HG03565 (cell line): ENCODE measurements at regions not wholly inside any gene's neighbourhood (a gene's known extent, or its start where the extent isn't known, plus 50 kb on each side); places are given as distances from the start of the nearest gene placed in this dataset.

ENCODE experiments used
- ATAC-seq: cut with Tn5 transposase; IDR thresholded peaks from one replicate; pipeline ENCODE4 v1.9.1; 2021; ENCODE audit warnings: mild to moderate bottlenecking, moderate library complexity; ENCODE audit not compliant: unreplicated experiment

- no peak for ATAC-seq
Measured at GRCh38 chr5:125560476-125561225, 814.2 kb upstream of the ZNF608 start.

GRCh38 chr5:125564317-125564975 is 818.0 kb upstream of the ZNF608 start:
- no peak for ATAC-seq

DNA sequence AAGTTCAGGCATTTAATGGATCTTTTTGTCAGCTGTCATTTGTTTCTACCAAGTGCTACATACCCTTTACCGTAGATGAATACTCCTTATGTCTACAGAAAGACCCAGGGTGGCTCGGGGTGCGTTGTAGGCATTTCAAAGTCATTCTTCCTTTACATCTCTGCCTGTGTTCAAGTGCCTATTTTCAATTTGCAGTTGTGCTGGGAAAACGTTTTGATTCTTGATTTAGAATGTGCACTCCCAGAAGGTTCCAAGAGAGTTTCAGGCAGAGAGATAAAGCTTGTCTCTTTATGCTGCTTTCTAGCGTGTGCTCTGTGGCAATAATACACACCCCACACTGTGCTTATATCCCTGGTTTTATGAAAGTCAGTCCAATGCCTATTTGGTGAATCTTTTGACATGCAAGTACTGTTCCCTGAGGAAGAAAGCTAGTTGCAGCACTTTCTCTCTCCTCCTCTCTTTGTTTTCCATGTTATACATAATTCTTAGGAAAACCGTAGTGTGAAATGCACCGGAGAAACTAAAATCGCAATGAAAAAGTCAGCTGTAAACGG is 828.1 kb upstream of the ZNF608 start:
- no peak for ATAC-seq

DNA sequence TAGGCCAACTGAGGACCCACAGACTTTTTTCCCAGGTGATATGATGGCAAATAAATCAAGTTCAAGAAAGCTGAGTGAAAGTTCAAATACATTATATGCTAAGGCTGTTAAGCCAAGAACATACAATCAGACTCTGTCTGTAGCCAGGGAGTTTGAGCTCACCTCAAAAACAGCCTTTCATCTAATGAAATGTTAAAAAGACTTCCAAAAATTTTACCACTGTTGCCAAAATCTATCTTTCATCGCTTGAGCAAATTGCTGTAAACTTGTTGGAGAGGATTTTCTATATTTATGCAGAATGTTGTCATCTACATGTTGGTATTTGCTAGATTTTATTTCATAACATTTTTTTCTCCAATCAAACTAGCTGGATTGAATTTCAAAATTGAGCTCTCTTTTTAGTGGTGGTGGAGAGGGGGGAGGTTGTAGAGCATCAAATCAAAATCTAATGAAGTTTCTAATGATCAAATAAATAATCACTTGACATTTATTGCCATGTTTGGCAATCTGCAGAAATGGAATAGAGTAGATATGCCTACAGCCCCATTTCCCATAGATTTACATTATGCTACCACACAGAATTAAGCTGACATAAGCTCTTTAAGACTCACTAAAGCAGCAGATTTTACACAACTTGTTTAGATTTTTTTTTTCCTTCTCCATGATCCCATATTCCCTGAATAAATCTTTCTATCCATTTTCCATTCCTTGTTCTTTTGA is 828.9 kb upstream of the ZNF608 start:
- ATAC-seq: no peak

GRCh38 chr5:125575891-125576505 is 829.6 kb upstream of the ZNF608 start:
- ATAC-seq: no peak

DNA sequence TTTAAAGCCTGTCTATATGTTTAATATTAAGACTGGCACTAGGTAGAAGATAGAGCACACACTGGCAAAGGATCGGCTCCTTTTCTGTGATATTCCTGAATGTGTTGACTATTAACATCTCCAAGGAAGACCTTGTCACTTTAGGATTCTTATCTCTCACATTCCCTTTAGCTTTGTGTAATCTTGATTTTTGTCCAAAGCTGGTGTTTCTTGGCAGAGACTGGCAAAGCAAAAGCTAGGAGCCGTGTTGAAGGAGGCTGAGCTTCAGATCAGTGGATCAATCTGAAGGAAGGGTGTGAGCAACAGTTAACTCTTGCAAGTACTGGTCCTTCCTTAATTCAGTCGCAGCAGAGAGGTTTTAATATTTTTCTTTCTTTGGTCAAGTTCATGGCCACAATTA is 830.4 kb upstream of the ZNF608 start:
- no peak for ATAC-seq

DNA sequence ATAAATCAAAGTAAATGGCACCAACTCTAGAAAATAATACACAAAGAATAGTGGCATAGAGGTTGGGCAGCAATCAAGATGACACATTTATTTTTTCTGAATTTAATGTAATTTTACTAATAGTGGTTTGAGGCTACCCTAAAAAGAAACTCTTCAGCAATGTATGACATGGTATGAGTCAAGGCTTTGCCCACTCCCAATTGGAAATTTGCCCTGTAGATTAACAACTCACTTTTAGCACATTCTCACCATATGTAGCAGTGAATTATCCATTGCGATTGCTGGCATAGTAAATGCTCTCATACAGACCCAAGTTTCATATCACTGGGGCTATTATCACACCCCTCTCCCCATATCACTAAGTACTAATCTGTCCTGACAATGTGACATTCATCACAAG is 832.1 kb upstream of the ZNF608 start:
- no peak for ATAC-seq

- no peak for ATAC-seq
Measured at GRCh38 chr5:125579182-125579581, 832.7 kb upstream of the ZNF608 start.

GRCh38 chr5:125581311-125581710 is 834.9 kb upstream of the ZNF608 start:
- ATAC-seq: no peak

- ATAC-seq: no peak
Measured at GRCh38 chr5:125582352-125582751, 835.9 kb upstream of the ZNF608 start.

DNA sequence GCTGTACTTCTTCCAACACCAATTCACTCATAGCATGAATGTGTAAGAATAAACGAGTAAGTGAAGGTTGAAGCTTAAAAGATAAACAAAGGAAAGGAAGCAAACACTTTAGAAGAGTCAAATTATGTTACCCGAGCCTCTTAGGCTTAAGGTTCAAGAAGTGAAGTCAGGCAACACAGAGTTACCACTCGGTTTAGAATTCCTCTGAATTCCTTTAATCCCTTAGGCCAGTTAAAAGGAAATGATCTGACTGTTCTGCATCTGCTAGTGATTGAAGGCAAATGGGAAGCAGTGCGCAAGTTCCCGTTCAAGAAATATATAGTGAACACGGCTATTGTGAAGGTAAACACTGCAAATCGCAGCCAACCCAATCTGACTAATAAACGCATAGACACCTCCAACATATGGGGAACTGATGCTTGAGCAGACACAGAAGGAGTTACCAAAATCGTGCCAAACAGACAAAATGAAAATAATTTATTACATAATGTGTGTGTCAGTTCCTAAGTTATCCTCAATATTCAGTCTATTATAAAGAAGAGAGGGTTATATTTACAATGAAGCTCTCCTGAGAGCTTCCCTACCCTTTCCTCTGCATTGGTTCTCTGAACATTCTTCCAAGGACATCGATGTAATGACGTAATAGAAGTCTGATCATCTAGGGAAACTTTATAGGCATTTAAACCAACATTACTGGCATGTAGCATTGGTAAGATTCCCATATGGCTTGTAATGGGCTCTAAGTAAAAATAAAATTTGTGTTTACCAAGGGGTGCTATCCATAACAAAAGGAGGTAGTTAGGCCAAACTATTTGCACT is 837.1 kb upstream of the ZNF608 start:
- no peak for ATAC-seq

GRCh38 chr5:125584140-125584520 is 837.7 kb upstream of the ZNF608 start:
- ATAC-seq: no peak

- ATAC-seq: no peak
Measured at GRCh38 chr5:125587631-125588030, 835.6 kb upstream of the GRAMD2B start.

DNA sequence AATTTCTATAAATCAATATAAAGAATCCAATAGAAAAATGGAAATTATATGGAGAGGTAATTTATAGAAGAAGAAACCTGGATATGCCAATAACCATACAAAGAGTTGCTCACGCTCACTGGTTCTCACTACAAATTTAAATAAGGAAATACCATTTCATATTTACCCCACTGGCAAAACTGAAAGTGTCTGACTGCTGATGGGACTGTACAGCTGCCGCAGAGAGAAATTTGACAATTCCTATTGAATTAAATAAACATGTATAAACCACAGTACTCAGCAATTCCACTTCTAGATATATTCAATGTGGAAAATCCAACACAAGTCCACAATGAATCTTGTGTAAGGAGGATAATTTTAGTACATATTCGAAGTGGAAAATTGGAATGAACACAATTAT is 830.4 kb upstream of the GRAMD2B start:
- no peak for ATAC-seq

- no peak for ATAC-seq
Measured at GRCh38 chr5:125595095-125595494, 828.1 kb upstream of the GRAMD2B start.

DNA sequence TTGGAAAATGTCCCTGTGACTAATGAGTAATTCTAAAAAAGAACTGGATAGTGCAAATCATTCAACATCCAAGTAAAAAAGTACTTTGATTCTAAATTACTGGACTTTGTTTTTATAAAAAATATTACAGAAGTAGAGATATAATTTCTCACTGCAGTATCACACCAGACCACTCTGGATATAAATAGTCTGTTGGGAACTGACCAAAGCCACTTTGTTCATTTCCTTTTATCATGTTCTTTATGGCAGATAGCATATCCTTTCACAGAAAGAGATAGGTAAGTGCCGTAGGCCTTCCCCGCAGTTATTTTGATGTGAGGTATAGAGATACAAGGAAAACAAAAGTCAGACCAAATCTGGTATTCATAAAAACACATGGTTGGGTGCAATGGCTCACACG is 827.4 kb upstream of the GRAMD2B start:
- no peak for ATAC-seq

DNA sequence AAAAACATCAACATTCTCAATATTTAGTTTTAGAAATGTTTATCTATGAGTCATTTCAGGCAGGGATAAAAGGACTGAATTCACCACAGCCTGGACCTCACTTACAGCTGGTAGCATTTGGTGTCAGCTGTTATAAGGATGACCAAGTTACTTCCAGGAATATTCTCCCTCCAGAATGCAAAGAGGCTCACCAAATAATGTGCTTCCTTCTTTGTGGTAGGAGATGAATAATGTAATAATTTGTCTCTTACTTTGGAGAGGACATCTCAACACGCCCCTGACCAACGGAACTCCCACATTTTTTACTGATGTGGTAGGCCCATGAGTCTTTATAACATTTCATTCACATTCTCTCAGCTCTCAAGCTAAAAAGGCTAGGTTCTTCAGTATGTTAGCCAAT is 825.9 kb upstream of the GRAMD2B start:
- ATAC-seq: no peak

GRCh38 chr5:125600559-125600958 is 822.6 kb upstream of the GRAMD2B start:
- no peak for ATAC-seq

DNA sequence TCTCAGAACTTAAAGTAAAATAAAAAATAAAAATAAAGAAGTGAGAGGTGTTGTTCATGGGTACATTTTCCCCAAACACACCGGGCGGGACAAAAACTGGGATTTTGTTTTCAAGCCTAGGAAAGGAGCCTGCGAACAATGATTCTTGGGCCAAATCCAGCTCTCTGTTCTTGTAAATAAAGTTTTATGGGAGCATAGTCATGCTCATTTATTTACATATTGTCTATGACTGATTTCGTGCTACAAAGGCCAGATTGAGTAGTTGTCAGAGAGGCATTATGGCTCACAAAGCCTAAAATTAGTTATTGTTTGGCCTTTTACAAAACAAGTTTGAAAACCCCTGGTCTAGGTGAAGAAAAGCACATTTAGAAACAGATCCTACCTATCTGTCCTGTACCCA is 821.0 kb upstream of the GRAMD2B start:
- no peak for ATAC-seq

GRCh38 chr5:125603321-125603720 is 819.9 kb upstream of the GRAMD2B start:
- ATAC-seq: no peak
